A673 (cell line): ENCODE measurements at regions not wholly inside any gene's neighbourhood (a gene's known extent, or its start where the extent isn't known, plus 50 kb on each side); places are given as distances from the start of the nearest gene placed in this dataset.

Experiments
- EZH2 ChIP-seq: fragments of 200-600 bp; sonication (generic); IDR thresholded peaks from 2 replicates; pipeline ENCODE4 v1.6.1; 2017; ENCODE audit warnings: borderline replicate concordance, low read depth, mild to moderate bottlenecking, mixed read lengths, antibody characterized with exemption, low read length; ENCODE audit not compliant: poor library complexity, severe bottlenecking
- TF ChIP-seq, protein P1 (sequence below): fragments of 300-800, 200-600 bp; sonication (generic); conservative IDR thresholded peaks from 2 replicates; pipeline ENCODE4 v1.5.1; 2017; ENCODE audit warnings: low read depth, mild to moderate bottlenecking, antibody characterized with exemption, low read length, moderate library complexity, mixed read lengths

DNA sequence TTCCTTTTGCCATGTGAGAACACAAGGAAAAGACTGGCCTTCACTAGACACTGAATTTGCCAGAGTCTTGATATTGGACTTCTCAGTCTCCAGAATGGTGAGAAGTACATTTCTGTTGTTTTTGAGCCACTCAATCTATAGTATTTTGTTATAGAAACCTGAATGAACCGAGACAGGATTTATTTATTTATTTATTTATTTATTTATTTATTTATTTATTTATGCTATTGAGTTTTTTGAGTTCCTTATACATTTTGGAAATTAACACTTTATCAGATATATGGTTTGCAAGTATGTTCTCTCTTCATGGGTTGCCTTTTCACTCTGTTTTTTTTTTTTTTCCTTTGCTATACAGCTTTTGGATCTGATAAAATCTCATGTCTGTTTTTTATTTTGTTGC is 319.0 kb upstream of the PCDH20 start:
- TF ChIP-seq, protein P1, sequence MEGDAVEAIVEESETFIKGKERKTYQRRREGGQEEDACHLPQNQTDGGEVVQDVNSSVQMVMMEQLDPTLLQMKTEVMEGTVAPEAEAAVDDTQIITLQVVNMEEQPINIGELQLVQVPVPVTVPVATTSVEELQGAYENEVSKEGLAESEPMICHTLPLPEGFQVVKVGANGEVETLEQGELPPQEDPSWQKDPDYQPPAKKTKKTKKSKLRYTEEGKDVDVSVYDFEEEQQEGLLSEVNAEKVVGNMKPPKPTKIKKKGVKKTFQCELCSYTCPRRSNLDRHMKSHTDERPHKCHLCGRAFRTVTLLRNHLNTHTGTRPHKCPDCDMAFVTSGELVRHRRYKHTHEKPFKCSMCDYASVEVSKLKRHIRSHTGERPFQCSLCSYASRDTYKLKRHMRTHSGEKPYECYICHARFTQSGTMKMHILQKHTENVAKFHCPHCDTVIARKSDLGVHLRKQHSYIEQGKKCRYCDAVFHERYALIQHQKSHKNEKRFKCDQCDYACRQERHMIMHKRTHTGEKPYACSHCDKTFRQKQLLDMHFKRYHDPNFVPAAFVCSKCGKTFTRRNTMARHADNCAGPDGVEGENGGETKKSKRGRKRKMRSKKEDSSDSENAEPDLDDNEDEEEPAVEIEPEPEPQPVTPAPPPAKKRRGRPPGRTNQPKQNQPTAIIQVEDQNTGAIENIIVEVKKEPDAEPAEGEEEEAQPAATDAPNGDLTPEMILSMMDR = no peak
- TF ChIP-seq EZH2 = no peak
